Ascending aorta (tissue), 2 donors: ENCODE measurements at regions not wholly inside any gene's neighbourhood (a gene's known extent, or its start where the extent isn't known, plus 50 kb on each side); places are given as distances from the start of the nearest gene placed in this dataset.
"Not testable (repeated sequence)": the region's sequence is repeated elsewhere in the genome, so short reads cannot be mapped to it uniquely, and the experiment has no call there.

ENCODE experiments used
- DNase-seq, 2 donors: peaks; one replicate each; pipeline ENCODE4 v3.0.0-alpha.2; 2019; ENCODE audit warnings: low spot score in 2 of 2
- H3K27ac ChIP-seq, 2 donors: fragments of 200-600 bp; sonication (generic); one replicate each; pipeline ENCODE4 v1.5.1; 2016 to 2017; ENCODE audit warnings: mild to moderate bottlenecking in 1 of 2
- H3K27me3 ChIP-seq: fragments of 200-600 bp; sonication (generic); one replicate; pipeline ENCODE4 v1.5.1; 2017
- H3K36me3 ChIP-seq, 2 donors: fragments of 200-600 bp; sonication (generic); one replicate each; pipeline ENCODE4 v1.5.1; 2016
- H3K4me1 ChIP-seq, 2 donors: fragments of 200-600 bp; sonication (generic); one replicate each; pipeline ENCODE4 v1.5.1; 2016 to 2017; ENCODE audit warnings: mild to moderate bottlenecking in 1 of 2
- H3K4me3 ChIP-seq, 2 donors: fragments of 200-600 bp; sonication (generic); one replicate each; pipeline ENCODE4 v1.5.1; 2016 to 2017; ENCODE audit warnings: mild to moderate bottlenecking in 1 of 2
- H3K9me3 ChIP-seq, 2 donors: fragments of 200-600 bp; sonication (generic); one replicate each; pipeline ENCODE4 v1.5.1; 2016
- intact Hi-C: fragments of 100-400 bp; cut with DNase I; formaldehyde crosslinking; loops from one replicate; pipeline ENCODE4 v1.15.1; 2023
- TF ChIP-seq, protein P1 (sequence below), 3 experiments: fragments of 200-600 bp in 2 of 3; fragments of 450-650 bp in 1 of 3; sonication (generic) in 2 of 3; IDR thresholded peaks; one replicate each; pipeline ENCODE4 v1.5.1; 2016 to 2019; ENCODE audit warnings: antibody characterized with exemption in 3 of 3, mild to moderate bottlenecking in 1 of 3, moderate library complexity in 1 of 3

DNA sequence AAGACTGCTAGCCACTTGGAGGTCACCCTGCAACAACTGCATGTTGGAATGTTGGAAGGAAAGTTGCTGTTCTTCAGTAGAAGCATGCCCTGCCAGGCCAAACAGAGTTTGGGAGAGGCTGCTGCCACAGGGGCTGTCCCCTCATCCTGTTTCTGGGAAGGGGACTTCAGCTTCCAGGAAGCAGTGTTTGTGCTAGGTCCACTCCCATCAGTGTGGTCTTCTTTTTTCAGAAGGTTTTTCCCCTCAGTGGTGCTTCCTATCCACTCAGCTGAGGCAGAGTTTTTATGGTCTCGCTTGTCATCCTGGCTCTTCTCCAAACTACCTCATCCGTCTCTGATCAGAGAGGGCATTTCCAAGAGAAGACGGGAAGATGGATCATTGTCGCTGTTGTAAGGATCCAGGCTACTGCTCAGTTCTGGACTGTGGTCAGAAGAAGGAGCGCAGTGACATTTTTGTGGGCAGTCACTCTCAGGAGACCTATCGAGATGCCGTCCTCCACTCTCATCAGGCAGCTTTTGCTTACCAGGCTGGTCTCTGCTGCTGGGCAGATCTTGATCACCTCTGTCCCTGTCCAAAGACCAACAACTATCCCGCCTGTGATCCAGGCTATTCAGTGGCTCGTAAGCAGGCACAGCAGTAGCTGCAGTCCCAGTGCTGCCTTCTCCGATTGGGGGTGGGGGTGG is 97.8 kb upstream of the C5orf63 start:
- Histone ChIP-seq H3K36me3 (no peaks in the 10 kb centered on the region), H3K4me1 (no peaks in the 10 kb centered on the region), H3K4me3 (no peak overlapping the region), H3K27me3 (no peaks in the 10 kb centered on the region), H3K27ac (no peak overlapping the region), H3K9me3 (peaks cover 0 to 11% of the 10 kb centered on the region in 2 donors)
- TF ChIP-seq, protein P1, sequence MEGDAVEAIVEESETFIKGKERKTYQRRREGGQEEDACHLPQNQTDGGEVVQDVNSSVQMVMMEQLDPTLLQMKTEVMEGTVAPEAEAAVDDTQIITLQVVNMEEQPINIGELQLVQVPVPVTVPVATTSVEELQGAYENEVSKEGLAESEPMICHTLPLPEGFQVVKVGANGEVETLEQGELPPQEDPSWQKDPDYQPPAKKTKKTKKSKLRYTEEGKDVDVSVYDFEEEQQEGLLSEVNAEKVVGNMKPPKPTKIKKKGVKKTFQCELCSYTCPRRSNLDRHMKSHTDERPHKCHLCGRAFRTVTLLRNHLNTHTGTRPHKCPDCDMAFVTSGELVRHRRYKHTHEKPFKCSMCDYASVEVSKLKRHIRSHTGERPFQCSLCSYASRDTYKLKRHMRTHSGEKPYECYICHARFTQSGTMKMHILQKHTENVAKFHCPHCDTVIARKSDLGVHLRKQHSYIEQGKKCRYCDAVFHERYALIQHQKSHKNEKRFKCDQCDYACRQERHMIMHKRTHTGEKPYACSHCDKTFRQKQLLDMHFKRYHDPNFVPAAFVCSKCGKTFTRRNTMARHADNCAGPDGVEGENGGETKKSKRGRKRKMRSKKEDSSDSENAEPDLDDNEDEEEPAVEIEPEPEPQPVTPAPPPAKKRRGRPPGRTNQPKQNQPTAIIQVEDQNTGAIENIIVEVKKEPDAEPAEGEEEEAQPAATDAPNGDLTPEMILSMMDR (IDR thresholded peaks at IDR 0.05) = no peak
- intact Hi-C loops = no loop called here
- DNase-seq = no peak

DNA sequence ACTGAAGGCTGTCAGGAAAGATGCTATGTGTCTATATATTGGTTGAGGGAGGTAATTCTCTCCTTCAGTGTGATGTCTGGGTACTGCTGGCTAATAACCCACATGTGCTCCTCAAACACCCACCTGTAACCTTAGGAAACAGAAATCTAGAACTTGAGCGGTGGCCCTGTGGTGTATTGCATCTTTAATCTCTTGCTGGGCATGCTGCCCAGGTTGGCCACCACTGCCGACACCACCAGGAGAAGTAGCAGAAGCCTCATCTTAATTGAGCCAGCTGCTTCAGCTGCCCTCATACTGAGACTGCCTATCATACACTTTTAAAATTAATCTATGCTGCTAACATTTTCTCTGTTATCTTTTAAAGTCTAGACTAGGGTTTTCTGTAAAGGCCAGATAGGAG is 103.5 kb upstream of the C5orf63 start:
- Histone ChIP-seq H3K4me3 (no peak overlapping the region), H3K36me3 (no peaks in the 10 kb centered on the region), H3K27ac (no peak overlapping the region), H3K4me1 (no peaks in the 10 kb centered on the region), H3K9me3 (peaks cover 0 to 11% of the 10 kb centered on the region in 2 donors), H3K27me3 (no peaks in the 10 kb centered on the region)
- DNase-seq = no peak
- intact Hi-C loops = no loop called here
- TF ChIP-seq, protein P1 (IDR thresholded peaks at IDR 0.05) = no peak

DNA sequence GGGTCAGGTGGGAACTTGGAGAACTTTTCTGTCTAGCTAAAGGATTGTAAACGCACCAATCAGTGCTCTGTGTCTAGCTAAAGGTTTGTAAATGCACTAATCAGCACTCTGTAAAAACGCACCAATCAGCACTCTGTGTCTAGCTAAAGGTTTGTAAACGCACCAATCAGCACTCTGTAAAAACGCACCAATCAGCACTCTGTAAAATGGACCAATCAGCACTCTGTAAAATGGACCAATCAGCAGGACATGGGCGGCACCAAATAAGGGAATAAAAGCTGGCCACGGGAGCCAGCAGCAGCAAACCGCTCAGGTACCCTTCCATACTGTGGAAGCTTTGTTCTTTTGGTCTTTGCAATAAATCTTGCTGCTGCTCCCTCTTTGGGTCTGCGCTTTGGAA is 108.0 kb upstream of the MEGF10 start:
- H3K27me3 ChIP-seq, H3K4me1 ChIP-seq, H3K36me3 ChIP-seq, H3K27ac ChIP-seq, H3K4me3 ChIP-seq, H3K9me3 ChIP-seq, DNase-seq, intact Hi-C loops: not testable (repeated sequence)

DNA sequence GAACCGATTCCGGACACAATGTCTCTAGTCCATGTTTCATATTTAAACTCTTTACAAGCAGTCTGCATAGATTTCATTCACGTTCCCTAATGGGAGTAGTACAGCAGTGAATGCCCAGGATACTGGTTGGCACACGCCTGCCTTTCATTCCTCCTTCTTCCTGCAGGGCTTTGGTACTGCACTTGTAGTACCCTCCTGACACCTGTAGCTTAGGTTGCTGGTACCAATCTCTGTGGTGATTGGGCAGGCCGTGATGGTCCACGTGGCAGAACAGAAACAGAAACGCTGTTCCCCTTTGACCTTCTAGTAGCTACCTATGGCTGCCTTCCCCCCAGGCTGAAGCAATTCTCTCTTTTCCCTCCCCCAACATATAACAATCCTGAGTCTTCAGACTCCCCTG is 107.3 kb upstream of the MEGF10 start:
- TF ChIP-seq, protein P1 (IDR thresholded peaks at IDR 0.05) = no peak
- Histone ChIP-seq H3K27ac (no peak overlapping the region), H3K9me3 (no peaks in the 10 kb centered on the region), H3K36me3 (no peaks in the 10 kb centered on the region), H3K4me3 (no peak overlapping the region), H3K27me3 (no peaks in the 10 kb centered on the region), H3K4me1 (no peaks in the 10 kb centered on the region)
- DNase-seq = no peak
- intact Hi-C loops = no loop called here

DNA sequence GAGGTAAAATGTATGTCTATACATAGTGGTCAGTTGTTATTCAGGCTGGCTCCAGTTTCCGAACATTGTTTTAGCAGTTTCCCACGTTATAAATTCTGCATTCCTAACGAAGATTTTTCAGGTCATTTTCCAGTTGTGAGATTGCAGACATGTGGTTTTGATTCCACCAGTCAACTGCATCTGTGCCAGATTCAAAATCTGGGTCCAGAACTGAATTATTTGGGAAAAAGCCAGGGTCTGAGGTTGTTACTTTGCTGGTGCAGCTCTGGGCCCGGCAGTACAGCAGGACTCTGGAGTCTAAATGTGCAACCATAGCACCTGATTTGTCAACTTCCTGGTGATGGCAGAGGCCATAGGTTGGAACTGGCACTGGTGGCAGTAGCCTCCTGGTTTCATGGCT is 105.7 kb upstream of the MEGF10 start:
- Histone ChIP-seq H3K4me1 (no peaks in the 10 kb centered on the region), H3K27me3 (no peaks in the 10 kb centered on the region), H3K36me3 (no peaks in the 10 kb centered on the region), H3K9me3 (no peaks in the 10 kb centered on the region), H3K4me3 (no peak overlapping the region), H3K27ac (no peak overlapping the region)
- TF ChIP-seq, protein P1 (IDR thresholded peaks at IDR 0.05) = no peak
- intact Hi-C loops = no loop called here
- no peak for DNase-seq

DNA sequence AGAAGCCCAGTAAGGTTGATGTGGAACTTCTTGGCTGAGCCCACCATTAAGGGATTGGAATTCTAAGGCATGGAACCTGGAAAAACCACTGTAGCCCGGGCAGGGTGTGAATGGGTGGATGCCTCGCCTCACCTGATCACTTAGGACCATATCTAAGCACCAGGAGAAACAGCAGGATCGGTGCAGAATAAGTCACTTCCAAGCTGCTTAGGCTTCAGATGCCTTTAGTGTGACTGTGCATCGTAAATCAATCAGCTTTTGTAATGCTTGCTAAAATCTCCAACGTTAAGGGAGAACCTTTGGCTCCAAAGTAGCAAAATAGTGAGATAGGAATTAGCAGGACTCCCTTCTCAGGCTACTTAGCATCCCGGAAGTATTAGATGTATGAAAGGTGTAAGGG is 103.9 kb upstream of the MEGF10 start:
- no peaks in the 10 kb centered on the region for H3K36me3 ChIP-seq
- no peak overlapping the region for H3K27ac ChIP-seq
- no peaks in the 10 kb centered on the region for H3K9me3 ChIP-seq
- H3K4me3 ChIP-seq = no peak overlapping the region
- intact Hi-C loops = no loop called here
- H3K4me1 ChIP-seq = no peaks in the 10 kb centered on the region
- no peak for DNase-seq
- H3K27me3 ChIP-seq = no peaks in the 10 kb centered on the region
- TF ChIP-seq, protein P1 (IDR thresholded peaks at IDR 0.05) = no peak
